HG02798 (cell line): ENCODE measurements at regions not wholly inside any gene's neighbourhood (a gene's known extent, or its start where the extent isn't known, plus 50 kb on each side); places are given as distances from the start of the nearest gene placed in this dataset.

Experiments used
- ATAC-seq: cut with Tn5 transposase; IDR thresholded peaks from one replicate; pipeline ENCODE4 v1.9.1; 2021; ENCODE audit warnings: mild to moderate bottlenecking; ENCODE audit not compliant: unreplicated experiment, poor library complexity

DNA sequence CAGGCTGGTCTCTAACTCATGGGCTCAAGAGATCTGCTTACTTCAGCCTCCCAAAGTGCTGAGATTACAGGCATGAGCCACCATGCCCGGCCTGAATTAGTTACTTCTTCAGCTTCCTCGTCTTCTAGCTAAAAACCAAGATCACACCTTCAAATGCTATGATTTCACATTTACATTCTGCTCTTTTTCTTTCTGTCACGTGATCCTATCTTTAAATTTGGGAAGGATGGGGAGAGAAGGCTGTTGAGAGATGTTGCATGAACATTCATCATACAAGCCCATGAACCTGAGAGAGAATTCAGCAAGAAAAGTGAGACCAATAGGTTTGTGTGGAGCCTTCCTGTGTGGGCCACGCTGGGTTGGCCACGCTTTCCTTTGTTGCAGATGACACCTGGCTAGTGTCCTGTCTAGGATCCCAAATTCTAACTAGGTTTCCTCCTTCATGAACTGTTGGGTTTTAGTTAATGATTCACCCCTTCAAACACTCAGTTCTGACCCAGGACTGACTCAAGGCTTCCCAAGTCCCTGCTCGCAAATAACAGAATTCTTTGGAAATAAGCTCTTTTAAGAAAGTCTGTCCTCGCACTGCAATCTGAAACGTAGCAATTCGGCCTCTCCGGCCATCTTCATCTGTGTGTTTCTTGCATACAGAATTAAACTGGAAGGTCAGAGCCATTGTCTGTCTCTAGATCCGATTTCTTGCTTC lies 57.3 kb upstream of the CREB1 start:
- ATAC-seq = no peak

DNA sequence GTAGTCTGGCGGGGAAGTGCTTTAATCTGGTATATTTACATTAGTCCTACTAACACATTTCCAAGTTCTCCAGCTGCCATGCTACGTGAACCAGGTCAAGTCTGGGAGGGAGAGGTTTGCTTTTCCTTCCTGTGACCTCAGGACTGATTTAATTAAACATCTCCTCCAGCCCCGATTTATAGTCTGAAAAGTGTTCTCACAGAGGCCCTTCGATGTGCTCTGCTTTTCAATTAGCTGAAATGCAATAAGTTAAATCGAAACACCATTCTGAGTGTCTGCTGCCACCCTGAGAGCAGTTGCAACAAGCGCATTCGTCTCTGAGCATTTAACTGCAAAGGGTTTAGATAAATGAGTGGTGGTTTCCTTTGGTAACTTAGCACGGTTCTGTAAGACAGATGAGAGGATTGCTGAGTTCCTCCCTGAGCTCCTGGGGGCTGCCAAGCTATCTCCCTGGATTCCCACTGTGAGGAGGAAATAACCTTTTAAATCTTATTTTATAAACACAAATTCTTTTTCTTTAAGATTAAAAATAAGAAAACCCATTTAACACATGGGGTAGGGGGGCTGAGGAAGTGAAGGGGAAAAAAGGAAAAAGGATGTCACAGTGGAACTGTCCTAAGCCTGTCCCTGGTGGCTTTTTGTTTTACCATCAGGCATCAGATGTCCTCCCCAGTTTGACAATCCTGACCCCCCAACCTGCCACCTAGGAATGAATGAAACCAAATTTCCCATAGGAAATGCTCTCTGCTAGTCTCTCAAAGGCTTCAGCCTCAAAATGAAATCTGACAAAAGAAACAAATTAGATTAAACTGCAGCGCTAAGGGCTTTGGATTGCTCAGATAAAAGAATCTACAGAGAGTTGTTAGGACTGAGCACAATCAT lies 56.5 kb upstream of the CREB1 start:
- ATAC-seq = peak; percentile 60

DNA sequence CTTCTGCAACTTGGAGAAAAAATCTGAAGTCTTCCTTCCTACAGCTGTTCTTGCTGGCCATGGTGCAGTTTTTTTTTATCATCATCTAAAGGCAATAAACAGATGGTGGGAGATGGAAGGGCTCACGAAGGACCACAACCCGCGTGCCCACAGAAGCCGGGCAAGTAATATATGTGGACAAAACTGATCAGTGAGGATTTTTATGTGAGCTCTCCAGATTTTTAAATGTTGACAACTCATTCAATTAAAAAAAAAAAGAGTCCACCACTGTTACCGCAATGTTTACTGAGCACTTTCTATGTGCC lies 55.9 kb upstream of the CREB1 start:
- no peak for ATAC-seq

DNA sequence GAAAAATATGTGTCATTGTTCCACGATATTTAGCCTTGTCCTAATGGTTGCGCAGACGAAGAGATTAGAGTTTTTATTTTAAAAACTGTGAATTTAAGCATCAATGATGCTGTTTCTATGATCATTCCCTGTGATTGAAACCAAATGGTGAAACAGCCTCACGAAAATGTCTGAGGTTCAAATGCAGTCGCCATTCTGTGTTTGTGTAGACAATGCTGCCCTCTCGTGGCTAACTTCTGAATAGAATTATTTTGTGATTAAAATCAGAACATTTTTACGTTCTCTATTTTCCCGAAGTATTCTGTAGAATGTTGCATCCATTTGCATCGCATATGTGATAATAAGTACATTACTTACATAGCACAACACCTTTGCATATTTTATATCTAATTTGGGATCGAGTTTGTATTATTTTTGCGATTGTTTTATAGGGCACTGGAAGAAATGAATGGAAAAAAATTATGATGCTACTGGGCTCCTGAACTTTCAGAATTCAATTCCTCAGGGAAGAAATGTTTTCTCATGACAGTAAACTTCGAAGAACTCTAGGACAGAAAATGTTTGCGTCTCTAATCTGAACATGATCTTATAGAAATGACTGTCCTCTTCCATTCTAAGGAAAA lies 54.8 kb upstream of the CREB1 start:
- ATAC-seq = no peak

DNA sequence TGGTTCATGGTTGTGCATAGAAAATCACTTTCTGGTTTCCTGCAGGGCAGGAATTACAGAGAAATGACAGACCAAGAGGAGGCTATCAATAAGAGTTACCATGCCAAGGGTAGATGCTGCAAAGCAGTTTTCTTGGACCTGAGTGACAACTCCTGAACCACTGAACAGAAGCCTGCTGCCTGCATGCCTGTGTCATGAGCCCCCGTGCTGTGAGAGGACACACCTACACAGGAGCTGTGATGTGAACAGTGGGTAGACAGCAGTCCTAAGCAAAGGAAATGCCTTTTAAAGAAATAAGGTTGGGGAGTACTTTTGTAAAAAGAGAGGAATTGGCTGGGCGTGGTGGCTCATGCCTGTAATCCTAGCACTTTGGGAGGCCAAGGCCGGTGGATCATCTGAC lies 54.2 kb upstream of the CREB1 start:
- no peak for ATAC-seq

DNA sequence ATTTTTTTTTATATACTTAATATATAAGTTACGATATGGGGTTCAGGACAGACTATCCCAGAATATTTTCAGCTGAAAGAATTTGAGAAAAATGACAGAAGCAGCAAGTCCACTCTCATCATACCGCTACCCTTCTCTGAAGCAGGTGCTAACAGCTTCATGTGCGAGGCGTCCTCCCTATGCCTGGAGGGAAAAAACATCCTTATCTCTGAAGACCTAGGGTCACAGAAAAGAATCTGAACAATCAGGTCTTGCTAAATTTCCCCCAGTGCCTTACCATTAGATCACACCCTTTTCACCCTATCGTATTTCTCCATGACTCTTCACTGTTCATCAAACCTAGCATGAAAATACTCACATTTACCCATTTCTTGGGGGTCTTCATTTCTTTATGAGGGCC lies 51.9 kb upstream of the CREB1 start:
- no peak for ATAC-seq

DNA sequence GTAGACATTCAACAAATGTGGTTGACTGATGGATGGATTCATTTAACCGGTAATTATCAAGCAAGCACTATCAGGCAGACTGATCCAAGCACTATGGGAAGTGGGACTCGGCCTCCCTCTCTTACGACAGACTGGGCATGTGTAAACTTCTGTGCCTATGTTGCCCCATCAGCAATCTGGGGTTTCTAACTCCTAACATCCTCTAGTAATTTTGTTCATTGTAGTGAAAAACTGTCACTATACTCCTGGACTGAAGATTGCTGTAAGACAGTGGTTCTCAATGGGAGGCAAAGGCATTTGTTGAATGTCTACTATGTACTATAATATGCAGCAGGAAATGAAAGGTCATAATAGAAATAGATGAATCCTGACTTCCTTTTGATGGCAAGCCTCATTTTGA lies 51.2 kb upstream of the CREB1 start:
- no peak for ATAC-seq

DNA sequence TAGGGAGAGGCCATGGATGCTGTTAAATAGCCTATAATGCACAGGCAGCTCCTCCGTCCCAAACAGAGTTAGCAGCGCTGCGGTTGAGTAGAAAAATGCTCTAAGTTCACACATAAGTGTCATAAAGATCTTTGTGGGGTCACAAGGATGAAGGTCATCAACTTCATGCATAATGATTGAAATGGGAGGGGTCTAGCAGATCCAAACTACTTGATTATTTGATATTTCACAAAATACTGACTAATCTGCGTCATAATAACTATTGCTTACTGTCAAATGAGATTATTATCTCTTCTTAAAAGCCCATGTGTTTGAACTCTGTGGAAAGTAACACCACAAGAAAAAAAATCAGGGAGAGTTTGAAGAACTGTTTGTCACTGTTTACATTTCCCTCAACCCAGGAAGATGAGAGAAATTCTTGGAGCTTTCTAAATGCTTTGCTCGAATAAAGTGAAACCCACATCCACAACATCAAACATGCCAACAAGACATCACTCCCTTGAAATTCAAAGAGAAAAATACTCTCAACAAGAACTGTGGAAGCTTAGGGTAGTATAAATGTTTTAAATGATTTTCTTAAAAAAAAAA lies 50.5 kb upstream of the CREB1 start:
- ATAC-seq = no peak
